Fibroblast of lung (primary cell): ENCODE measurements at regions not wholly inside any gene's neighbourhood (a gene's known extent, or its start where the extent isn't known, plus 50 kb on each side); places are given as distances from the start of the nearest gene placed in this dataset.

Experiments used
- DNase-seq, 2 donors: peaks; one replicate each; pipeline versions ENCODE4 v3.0.0 to v3.0.0-alpha.2; 2010; ENCODE audit warnings: low read depth in 2 of 2
- H2AFZ ChIP-seq: 2 replicates; pipeline ENCODE4 v1.5.1; 2012; ENCODE audit warnings: low read length, control low read depth, inconsistent platforms
- H3K27ac ChIP-seq: 2 replicates; pipeline ENCODE4 v1.5.1; 2011; ENCODE audit warnings: low read length, control low read depth; ENCODE audit not compliant: insufficient read depth
- H3K27me3 ChIP-seq: 2 replicates; pipeline ENCODE4 v1.5.1; 2011; ENCODE audit warnings: mild to moderate bottlenecking, low read length; ENCODE audit not compliant: control insufficient read depth, insufficient read depth
- H3K36me3 ChIP-seq: 2 replicates; pipeline ENCODE4 v1.5.1; 2011; ENCODE audit warnings: low read length; ENCODE audit not compliant: control insufficient read depth, insufficient read depth
- H3K4me1 ChIP-seq: 2 replicates; pipeline ENCODE4 v1.5.1; 2011; ENCODE audit warnings: low read length; ENCODE audit not compliant: control insufficient read depth, insufficient read depth; ENCODE audit errors: extremely low read depth
- H3K4me2 ChIP-seq: 2 replicates; pipeline ENCODE4 v1.5.1; 2011; ENCODE audit warnings: low read length, control low read depth; ENCODE audit not compliant: insufficient read depth; ENCODE audit errors: extremely low read depth
- H3K4me3 ChIP-seq, 4 experiments: fragments of 200-600 bp in 1 of 4; sonication (generic) in 1 of 4; replicated peaks in 1 of 4; 2 replicates each; pipeline ENCODE4 v1.5.1; 2011 to 2016; ENCODE audit warnings: low read length in 4 of 4, low read depth in 3 of 4, mild to moderate bottlenecking in 3 of 4, control low read depth in 2 of 4, inconsistent platforms in 1 of 4, mixed read lengths in 1 of 4; ENCODE audit not compliant: insufficient read depth in 1 of 4; ENCODE audit errors: control extremely low read depth in 1 of 4
- H3K79me2 ChIP-seq: 2 replicates; pipeline ENCODE4 v1.5.1; 2012; ENCODE audit warnings: mild to moderate bottlenecking, low read length, inconsistent platforms; ENCODE audit not compliant: control insufficient read depth, insufficient read depth
- H3K9ac ChIP-seq: 2 replicates; pipeline ENCODE4 v1.5.1; 2011; ENCODE audit warnings: mild to moderate bottlenecking, low read length, control low read depth; ENCODE audit not compliant: insufficient read depth
- H3K9me3 ChIP-seq: 2 replicates; pipeline ENCODE4 v1.5.1; 2012; ENCODE audit warnings: low read depth, low read length; ENCODE audit not compliant: control insufficient read depth, insufficient read depth
- H4K20me1 ChIP-seq: 2 replicates; pipeline ENCODE4 v1.5.1; 2011; ENCODE audit warnings: low read length; ENCODE audit not compliant: control insufficient read depth, insufficient read depth; ENCODE audit errors: extremely low read depth
- EZH2 ChIP-seq: IDR thresholded peaks from 2 replicates; pipeline ENCODE4 v1.5.1; 2012; ENCODE audit warnings: low read length, control low read depth, mild to moderate bottlenecking; ENCODE audit errors: missing control alignments
- TF ChIP-seq, protein P1 (sequence below), 2 donors: IDR thresholded peaks in 1 of 2; conservative IDR thresholded peaks in 1 of 2; 1 replicate in 1 of 2; 2 replicates in 1 of 2; pipeline ENCODE4 v1.5.1; 2011 to 2012; ENCODE audit warnings: low read length in 2 of 2, control low read depth in 1 of 2, inconsistent platforms in 1 of 2, low read depth in 1 of 2, mild to moderate bottlenecking in 1 of 2

DNA sequence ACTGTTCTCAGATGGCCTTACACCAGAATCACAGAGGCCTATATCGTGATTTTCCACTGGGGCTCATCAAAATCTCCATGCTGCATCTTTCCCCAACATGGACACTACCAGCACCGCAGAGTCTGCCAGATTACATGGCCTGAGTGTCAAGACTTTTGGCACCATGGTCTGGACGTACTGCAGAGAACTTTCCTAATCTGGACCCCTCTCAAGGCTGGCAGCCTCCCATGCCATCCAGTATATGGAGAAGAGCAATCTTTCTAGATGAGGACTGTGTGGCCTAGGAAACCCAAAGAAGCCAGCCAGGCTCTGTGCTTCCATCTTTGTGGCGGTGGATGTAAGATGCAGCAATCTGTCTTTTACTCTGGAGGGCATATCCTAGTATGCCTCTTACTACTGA is 139.2 kb downstream of the ADAMTS15 start:
- Histone ChIP-seq H3K4me3 (no peak overlapping the region), H3K27ac (no peak overlapping the region), H2AFZ (no peak overlapping the region), H3K27me3 (no peaks in the 10 kb centered on the region), H3K9me3 (no peaks in the 10 kb centered on the region), H3K9ac (no peak overlapping the region), H3K36me3 (no peaks in the 10 kb centered on the region), H4K20me1 (no peaks in the 10 kb centered on the region), H3K79me2 (no peaks in the 10 kb centered on the region), H3K4me1 (no peaks in the 10 kb centered on the region), H3K4me2 (no peak overlapping the region)
- TF ChIP-seq, protein P1, sequence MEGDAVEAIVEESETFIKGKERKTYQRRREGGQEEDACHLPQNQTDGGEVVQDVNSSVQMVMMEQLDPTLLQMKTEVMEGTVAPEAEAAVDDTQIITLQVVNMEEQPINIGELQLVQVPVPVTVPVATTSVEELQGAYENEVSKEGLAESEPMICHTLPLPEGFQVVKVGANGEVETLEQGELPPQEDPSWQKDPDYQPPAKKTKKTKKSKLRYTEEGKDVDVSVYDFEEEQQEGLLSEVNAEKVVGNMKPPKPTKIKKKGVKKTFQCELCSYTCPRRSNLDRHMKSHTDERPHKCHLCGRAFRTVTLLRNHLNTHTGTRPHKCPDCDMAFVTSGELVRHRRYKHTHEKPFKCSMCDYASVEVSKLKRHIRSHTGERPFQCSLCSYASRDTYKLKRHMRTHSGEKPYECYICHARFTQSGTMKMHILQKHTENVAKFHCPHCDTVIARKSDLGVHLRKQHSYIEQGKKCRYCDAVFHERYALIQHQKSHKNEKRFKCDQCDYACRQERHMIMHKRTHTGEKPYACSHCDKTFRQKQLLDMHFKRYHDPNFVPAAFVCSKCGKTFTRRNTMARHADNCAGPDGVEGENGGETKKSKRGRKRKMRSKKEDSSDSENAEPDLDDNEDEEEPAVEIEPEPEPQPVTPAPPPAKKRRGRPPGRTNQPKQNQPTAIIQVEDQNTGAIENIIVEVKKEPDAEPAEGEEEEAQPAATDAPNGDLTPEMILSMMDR (conservative IDR thresholded peaks at IDR 0.05 in 1 of 2, IDR thresholded peaks at IDR 0.05 in 1 of 2; ENCODE audit: low read depth in 1 of 2, low read length in 2 of 2), result no peak
- no peak for TF ChIP-seq EZH2
- no peak for DNase-seq

DNA sequence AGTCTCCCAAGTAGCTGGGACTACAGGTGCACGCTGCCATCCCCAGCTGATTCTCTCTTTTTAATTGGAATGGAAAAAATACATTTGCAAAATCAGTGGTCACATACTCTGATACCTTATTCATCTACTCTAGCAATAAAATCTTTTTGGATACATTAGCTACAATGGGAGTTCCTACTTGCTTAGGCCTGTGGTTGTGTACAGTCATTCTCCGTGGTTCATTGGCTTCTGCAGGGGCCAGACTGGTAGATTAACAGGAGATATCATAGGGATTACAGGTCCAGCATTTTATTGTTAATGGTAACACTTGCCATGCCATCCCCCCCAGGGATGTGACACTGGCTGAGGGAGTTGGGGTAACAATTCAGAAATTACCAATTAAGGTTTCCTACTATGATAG is 140.0 kb downstream of the ADAMTS15 start:
- Histone ChIP-seq H3K9me3 (no peaks in the 10 kb centered on the region), H3K27ac (no peak overlapping the region), H3K36me3 (no peaks in the 10 kb centered on the region), H2AFZ (no peak overlapping the region), H3K27me3 (no peaks in the 10 kb centered on the region), H3K79me2 (no peaks in the 10 kb centered on the region), H3K4me1 (no peaks in the 10 kb centered on the region), H3K4me3 (no peak overlapping the region), H4K20me1 (no peaks in the 10 kb centered on the region), H3K9ac (no peak overlapping the region), H3K4me2 (no peak overlapping the region)
- DNase-seq, result peak in 1 of 2 donors; percentile 56
- no peak for TF ChIP-seq EZH2
- TF ChIP-seq, protein P1 (conservative IDR thresholded peaks at IDR 0.05 in 1 of 2, IDR thresholded peaks at IDR 0.05 in 1 of 2; ENCODE audit: low read depth in 1 of 2, low read length in 2 of 2), result no peak

DNA sequence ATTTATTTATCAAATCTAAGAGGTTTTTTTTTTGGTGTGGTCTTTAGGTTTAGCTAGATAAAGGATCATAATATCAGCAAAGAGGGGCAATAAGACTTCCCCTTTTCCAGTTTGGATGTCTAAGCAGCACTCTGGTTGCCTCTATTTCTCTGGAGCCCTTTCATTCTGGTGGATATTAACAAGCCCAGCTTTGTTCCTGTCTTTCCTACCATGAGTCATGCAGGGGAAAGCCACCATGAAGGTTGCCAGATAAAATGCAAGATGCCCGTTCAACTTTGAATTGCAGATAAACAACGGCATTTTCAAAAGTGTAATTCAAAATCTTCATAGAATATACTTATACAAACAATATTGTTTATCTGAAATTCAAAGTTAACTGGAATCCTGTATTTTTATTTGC is 143.6 kb downstream of the ADAMTS15 start:
- H3K4me3 ChIP-seq, result no peak overlapping the region
- no peaks in the 10 kb centered on the region for H4K20me1 ChIP-seq
- no peak overlapping the region for H3K9ac ChIP-seq
- H3K4me2 ChIP-seq, result no peak overlapping the region
- TF ChIP-seq, protein P1 (conservative IDR thresholded peaks at IDR 0.05 in 1 of 2, IDR thresholded peaks at IDR 0.05 in 1 of 2; ENCODE audit: low read depth in 1 of 2, low read length in 2 of 2), result no peak
- no peak for TF ChIP-seq EZH2
- no peak overlapping the region for H3K27ac ChIP-seq
- no peaks in the 10 kb centered on the region for H3K36me3 ChIP-seq
- no peaks in the 10 kb centered on the region for H3K9me3 ChIP-seq
- H3K79me2 ChIP-seq, result no peaks in the 10 kb centered on the region
- DNase-seq, result peak; percentile 32 to 62
- no peak overlapping the region for H2AFZ ChIP-seq
- no peaks in the 10 kb centered on the region for H3K4me1 ChIP-seq
- no peaks in the 10 kb centered on the region for H3K27me3 ChIP-seq
